Immature natural killer cell (primary cell): ENCODE measurements at regions not wholly inside any gene's neighbourhood (a gene's known extent, or its start where the extent isn't known, plus 50 kb on each side); places are given as distances from the start of the nearest gene placed in this dataset.
"Not testable (repeated sequence)": the region's sequence is repeated elsewhere in the genome, so short reads cannot be mapped to it uniquely, and the experiment has no call there.

Experiments used
- DNase-seq, 3 donors: peaks; one replicate each; pipeline ENCODE4 v3.0.0; 2022; ENCODE audit warnings: mixed read lengths in 1 of 3
- H3K27ac Mint-ChIP-seq, 6 donors: one replicate each; pipeline ENCODE4 v1.8.0; 2020; ENCODE audit warnings: mixed read lengths in 6 of 6, mild to moderate bottlenecking in 5 of 6, inconsistent platforms in 4 of 6, moderate library complexity in 3 of 6
- H3K27me3 Mint-ChIP-seq, 3 donors: one replicate each; pipeline ENCODE4 v1.8.0; 2020 to 2021; ENCODE audit warnings: low read depth in 3 of 3, mild to moderate bottlenecking in 3 of 3, mixed read lengths in 3 of 3, moderate library complexity in 3 of 3, inconsistent platforms in 1 of 3
- H3K36me3 Mint-ChIP-seq, 3 donors: one replicate each; pipeline ENCODE4 v1.8.0; 2020; ENCODE audit warnings: mixed read lengths in 3 of 3, inconsistent platforms in 2 of 3, mild to moderate bottlenecking in 2 of 3
- H3K4me1 Mint-ChIP-seq, 2 donors: one replicate each; pipeline ENCODE4 v1.8.0; 2020; ENCODE audit warnings: inconsistent platforms in 2 of 2, mild to moderate bottlenecking in 2 of 2, mixed read lengths in 2 of 2, moderate library complexity in 1 of 2
- H3K4me3 Mint-ChIP-seq, 5 donors: one replicate each; pipeline ENCODE4 v1.8.0; 2020; ENCODE audit warnings: mild to moderate bottlenecking in 5 of 5, mixed read lengths in 5 of 5, inconsistent platforms in 3 of 5, moderate library complexity in 3 of 5
- H3K9me3 Mint-ChIP-seq, 6 donors: one replicate each; pipeline ENCODE4 v1.8.0; 2020; ENCODE audit warnings: mild to moderate bottlenecking in 6 of 6, mixed read lengths in 6 of 6, inconsistent platforms in 4 of 6, moderate library complexity in 3 of 6

DNA sequence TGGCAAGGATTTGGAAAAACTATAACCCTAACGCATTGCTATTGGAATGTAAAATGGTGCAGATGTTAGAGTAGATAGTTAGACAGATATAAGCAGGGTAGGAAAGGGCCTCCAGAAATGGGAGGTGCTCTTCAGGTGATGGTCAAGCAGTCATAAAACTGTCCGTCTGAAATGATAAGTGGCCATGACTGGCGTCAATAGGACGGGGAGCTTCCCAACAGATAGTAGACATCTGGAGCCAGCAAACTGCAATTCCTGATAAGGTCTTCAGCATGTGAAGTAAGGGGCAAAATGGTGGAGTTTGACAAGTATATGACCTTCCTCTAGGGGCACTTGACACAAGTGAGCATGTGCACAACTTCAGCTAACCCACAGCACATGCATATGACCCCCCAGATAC, 250.4 kb downstream of the MAGEB5 start:
- Mint-ChIP-seq H3K4me1 (no peaks in the 10 kb centered on the region), H3K27me3 (peaks cover 0 to 6% (median 0%) of the 10 kb centered on the region in 3 donors), H3K36me3 (no peaks in the 10 kb centered on the region), H3K9me3 (peaks cover 0 to 15% (median 11%) of the 10 kb centered on the region in 6 donors), H3K4me3 (no peak overlapping the region), H3K27ac (no peak overlapping the region)
- DNase-seq = no peak

- H3K9me3 Mint-ChIP-seq = peaks cover 0 to 4% (median 2%) of the 10 kb centered on the region in 6 donors
- H3K27me3 Mint-ChIP-seq = peaks cover 0 to 2% (median 0%) of the 10 kb centered on the region in 3 donors
- H3K27ac Mint-ChIP-seq = no peak overlapping the region
- no peaks in the 10 kb centered on the region for H3K4me1 Mint-ChIP-seq
- DNase-seq = no peak
- H3K36me3 Mint-ChIP-seq = no peaks in the 10 kb centered on the region
- no peak overlapping the region for H3K4me3 Mint-ChIP-seq
These were observed 229.3 kb downstream of the MAGEB5 start for GRCh38 chrX:26445288-26445687.

DNA sequence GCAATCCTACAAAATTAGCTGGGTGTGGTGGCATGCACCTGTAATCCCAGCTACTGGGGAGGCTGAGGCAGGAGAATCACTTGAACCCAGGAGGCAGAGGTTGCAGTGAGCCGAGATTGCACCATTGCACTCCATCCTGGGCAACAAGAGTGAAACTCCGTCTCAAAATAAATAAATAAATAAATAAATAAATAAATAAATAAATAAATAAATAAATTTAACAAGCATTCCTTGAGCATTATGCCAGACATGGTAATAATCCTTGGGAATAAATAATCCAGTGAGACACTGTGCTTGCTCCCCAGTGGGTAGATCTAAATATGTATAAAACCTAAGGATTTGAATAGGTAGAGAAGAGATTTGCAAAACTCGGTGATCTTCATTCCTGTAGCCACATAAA, 228.4 kb downstream of the MAGEB5 start:
- H3K9me3 Mint-ChIP-seq, H3K4me1 Mint-ChIP-seq, H3K27ac Mint-ChIP-seq, H3K4me3 Mint-ChIP-seq, H3K36me3 Mint-ChIP-seq, DNase-seq, H3K27me3 Mint-ChIP-seq: not testable (repeated sequence)

GRCh38 chrX:26442340-26442739, 226.4 kb downstream of the MAGEB5 start:
- Mint-ChIP-seq H3K27ac (no peak overlapping the region), H3K4me1 (no peaks in the 10 kb centered on the region), H3K9me3 (peaks cover 0 to 1% (median 0%) of the 10 kb centered on the region in 6 donors), H3K36me3 (no peaks in the 10 kb centered on the region), H3K27me3 (no peaks in the 10 kb centered on the region), H3K4me3 (no peak overlapping the region)
- no peak for DNase-seq

- peaks cover 0 to 2% (median 0%) of the 10 kb centered on the region in 3 donors for H3K27me3 Mint-ChIP-seq
- no peaks in the 10 kb centered on the region for H3K36me3 Mint-ChIP-seq
- no peaks in the 10 kb centered on the region for H3K4me1 Mint-ChIP-seq
- H3K4me3 Mint-ChIP-seq = no peak overlapping the region
- no peak for DNase-seq
- H3K27ac Mint-ChIP-seq = no peak overlapping the region
- H3K9me3 Mint-ChIP-seq = peaks cover 5 to 15% (median 8%) of the 10 kb centered on the region in 6 donors
These were observed 198.6 kb downstream of the MAGEB5 start for GRCh38 chrX:26414534-26414933.

DNA sequence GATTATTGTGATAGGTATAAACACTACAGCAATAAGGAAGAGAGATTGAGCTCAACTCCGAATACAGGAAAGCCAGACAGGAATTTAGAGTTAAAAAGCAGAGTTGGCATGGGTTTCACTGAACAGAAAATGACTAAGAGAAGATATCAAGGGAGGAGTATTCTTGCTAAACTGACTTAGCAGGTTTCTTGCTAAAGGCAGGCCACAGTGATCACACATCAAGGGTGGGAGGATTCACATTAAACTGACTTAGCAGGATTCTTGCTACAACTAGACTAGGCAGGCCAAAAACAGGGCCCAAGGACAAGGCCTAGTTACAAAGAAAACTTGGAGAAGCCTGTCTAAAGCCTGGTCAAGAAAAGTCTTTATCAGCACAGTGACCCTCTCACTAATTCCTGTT, 195.1 kb downstream of the MAGEB5 start:
- H3K9me3 Mint-ChIP-seq = peaks cover under 1 to 7% (median 5%) of the 10 kb centered on the region in 6 donors
- no peak overlapping the region for H3K4me3 Mint-ChIP-seq
- H3K27me3 Mint-ChIP-seq = peaks cover 0 to 3% (median 1%) of the 10 kb centered on the region in 3 donors
- no peaks in the 10 kb centered on the region for H3K4me1 Mint-ChIP-seq
- H3K27ac Mint-ChIP-seq = no peak overlapping the region
- H3K36me3 Mint-ChIP-seq = no peaks in the 10 kb centered on the region
- no peak for DNase-seq

- Mint-ChIP-seq H3K9me3 (peaks cover 1 to 11% (median 4%) of the 10 kb centered on the region in 6 donors), H3K36me3 (no peaks in the 10 kb centered on the region), H3K4me3 (no peak overlapping the region), H3K27me3 (peaks cover 0 to 5% (median 1%) of the 10 kb centered on the region in 3 donors), H3K27ac (no peak overlapping the region), H3K4me1 (no peaks in the 10 kb centered on the region)
- no peak for DNase-seq
These were observed 193.7 kb downstream of the MAGEB5 start for GRCh38 chrX:26409636-26410035.

DNA sequence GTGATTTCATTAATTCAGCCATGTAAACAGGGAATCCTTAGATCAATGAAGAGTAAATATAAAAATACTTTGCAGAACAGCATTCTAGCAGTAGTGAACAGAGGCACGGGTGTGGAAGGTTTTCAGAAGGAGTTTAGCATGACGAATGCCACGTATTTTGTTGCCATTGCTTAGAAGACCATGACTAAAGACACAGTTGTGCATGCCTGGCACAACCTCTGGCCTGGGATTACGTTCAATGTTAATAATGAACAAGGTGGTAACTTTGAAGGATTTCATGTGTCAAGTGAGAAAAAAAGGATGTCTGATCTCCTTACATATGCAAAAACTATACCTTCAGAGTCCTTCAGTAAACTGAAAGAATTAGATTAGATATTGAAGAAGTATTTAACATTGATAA, 171.9 kb downstream of the MAGEB5 start:
- no peak overlapping the region for H3K4me3 Mint-ChIP-seq
- H3K27me3 Mint-ChIP-seq = peaks cover 0 to 2% (median 0%) of the 10 kb centered on the region in 3 donors
- no peaks in the 10 kb centered on the region for H3K36me3 Mint-ChIP-seq
- no peaks in the 10 kb centered on the region for H3K4me1 Mint-ChIP-seq
- no peak for DNase-seq
- H3K27ac Mint-ChIP-seq = no peak overlapping the region
- peaks cover 2 to 9% (median 4%) of the 10 kb centered on the region in 6 donors for H3K9me3 Mint-ChIP-seq

DNA sequence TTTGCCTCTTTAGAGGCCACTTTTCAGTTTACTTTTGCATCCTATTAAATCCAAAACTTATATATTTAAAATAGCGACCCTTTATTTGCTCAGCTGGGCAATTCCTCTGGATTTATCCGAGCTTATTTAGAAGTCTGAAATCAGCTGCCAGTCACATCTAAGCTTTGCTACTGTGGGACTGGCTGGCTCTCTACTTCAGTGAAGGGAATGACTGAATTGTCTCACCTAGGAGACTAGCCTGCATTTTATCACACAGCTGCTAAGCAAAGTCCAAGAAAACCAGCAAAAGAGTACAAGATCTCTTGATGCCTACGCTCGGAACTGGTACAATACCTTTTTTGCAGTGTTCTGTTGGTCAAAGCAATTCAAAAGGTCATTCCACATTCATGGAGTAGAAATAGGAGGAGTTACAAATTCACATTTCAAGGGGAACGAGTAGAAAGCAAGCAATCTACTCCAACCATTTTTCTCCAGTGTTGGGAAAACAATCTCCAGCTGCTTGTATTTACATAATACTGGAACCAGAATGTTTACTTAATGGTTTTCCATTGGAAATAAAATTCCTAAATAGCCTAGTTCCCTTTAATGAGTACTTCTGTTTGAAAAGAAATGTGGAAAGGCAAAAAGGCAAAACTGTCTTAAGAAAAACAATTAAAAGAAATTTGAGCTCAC, 160.2 kb downstream of the MAGEB5 start:
- H3K9me3 Mint-ChIP-seq = peaks cover 0 to 8% (median 3%) of the 10 kb centered on the region in 6 donors
- no peaks in the 10 kb centered on the region for H3K4me1 Mint-ChIP-seq
- H3K27me3 Mint-ChIP-seq = no peaks in the 10 kb centered on the region
- H3K27ac Mint-ChIP-seq = no peak overlapping the region
- H3K36me3 Mint-ChIP-seq = no peaks in the 10 kb centered on the region
- no peak overlapping the region for H3K4me3 Mint-ChIP-seq
- no peak for DNase-seq

GRCh38 chrX:26375346-26375745, 159.4 kb downstream of the MAGEB5 start:
- no peak overlapping the region for H3K27ac Mint-ChIP-seq
- no peak overlapping the region for H3K4me3 Mint-ChIP-seq
- no peaks in the 10 kb centered on the region for H3K27me3 Mint-ChIP-seq
- DNase-seq = no peak
- H3K4me1 Mint-ChIP-seq = no peaks in the 10 kb centered on the region
- peaks cover 0 to 10% (median 4%) of the 10 kb centered on the region in 6 donors for H3K9me3 Mint-ChIP-seq
- H3K36me3 Mint-ChIP-seq = no peaks in the 10 kb centered on the region

DNA sequence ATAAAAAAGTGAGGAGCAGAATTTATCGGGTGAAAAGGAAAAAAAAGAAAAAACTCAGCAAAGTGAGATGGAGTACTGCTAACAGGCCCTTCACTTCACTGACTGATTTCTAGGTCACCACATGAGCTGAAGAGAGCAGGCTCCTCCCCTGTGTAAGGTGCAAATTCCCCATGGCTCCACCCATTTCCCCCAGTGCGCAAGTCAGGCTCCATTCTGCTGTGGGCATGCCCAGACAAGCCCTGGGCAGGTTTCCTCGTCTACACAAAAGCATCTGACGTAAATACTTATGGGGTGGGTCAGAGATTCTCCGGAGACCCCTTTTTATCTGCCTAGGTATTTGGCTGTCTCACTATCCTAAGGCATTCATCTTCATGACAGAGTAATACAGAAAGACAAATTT, 157.9 kb downstream of the MAGEB5 start:
- no peaks in the 10 kb centered on the region for H3K36me3 Mint-ChIP-seq
- H3K4me1 Mint-ChIP-seq = no peaks in the 10 kb centered on the region
- H3K27me3 Mint-ChIP-seq = no peaks in the 10 kb centered on the region
- H3K4me3 Mint-ChIP-seq = no peak overlapping the region
- peaks cover 0 to 16% (median 7%) of the 10 kb centered on the region in 6 donors for H3K9me3 Mint-ChIP-seq
- no peak for DNase-seq
- no peak overlapping the region for H3K27ac Mint-ChIP-seq

DNA sequence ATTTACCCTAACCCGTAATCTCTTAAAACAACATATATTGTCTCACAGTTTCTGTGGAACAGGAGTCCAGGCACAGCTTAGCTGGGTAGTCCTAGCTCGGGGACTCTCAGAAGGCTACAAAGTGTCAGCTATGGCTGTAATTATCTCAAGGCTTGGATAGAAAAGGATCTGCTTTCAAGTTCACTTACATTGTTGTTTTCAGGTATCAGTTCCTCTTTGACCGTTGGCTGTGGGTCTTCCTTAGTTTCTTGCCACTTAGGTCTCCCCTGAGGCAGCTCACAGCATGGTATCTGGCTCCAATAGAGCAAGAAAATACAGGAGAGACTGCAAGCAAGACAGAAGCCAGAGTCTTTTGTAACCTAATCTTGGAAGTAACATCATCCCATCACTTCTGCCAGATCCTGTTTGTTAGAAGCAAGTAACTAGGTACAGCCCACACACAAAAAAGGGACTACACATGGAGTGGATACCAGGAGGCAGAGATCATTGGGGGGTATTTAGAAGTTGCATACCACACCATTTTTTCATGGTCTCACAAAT, 137.0 kb downstream of the MAGEB5 start:
- Mint-ChIP-seq H3K9me3 (peaks cover 2 to 26% (median 9%) of the 10 kb centered on the region in 6 donors), H3K4me1 (no peaks in the 10 kb centered on the region), H3K36me3 (no peaks in the 10 kb centered on the region), H3K27me3 (no peaks in the 10 kb centered on the region), H3K27ac (no peak overlapping the region), H3K4me3 (no peak overlapping the region)
- DNase-seq = no peak

DNA sequence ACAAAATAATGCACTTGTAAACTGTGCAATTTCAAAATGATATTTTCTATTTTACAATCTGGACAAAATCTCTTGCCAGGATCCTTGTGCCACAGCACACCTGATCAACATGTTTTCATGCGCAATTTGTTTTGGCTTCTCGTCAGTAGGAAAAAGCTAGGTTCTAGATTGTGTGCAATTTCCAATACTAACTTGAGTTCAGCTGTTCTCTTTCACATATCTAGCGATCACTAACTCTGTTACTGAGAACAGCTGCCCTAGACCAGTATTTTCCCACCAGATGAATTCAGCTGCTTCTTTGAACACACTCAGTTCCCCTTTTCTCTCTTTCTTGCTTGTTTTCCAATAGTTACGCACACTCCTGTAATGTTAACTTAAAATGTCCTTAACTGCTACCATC, 131.2 kb downstream of the MAGEB5 start:
- Mint-ChIP-seq H3K27ac (no peak overlapping the region), H3K4me1 (no peaks in the 10 kb centered on the region), H3K4me3 (no peak overlapping the region), H3K27me3 (no peaks in the 10 kb centered on the region), H3K9me3 (peaks cover 0 to 10% (median 8%) of the 10 kb centered on the region in 6 donors), H3K36me3 (no peaks in the 10 kb centered on the region)
- no peak for DNase-seq

- H3K4me1 Mint-ChIP-seq = no peaks in the 10 kb centered on the region
- peaks cover 5 to 17% (median 11%) of the 10 kb centered on the region in 6 donors for H3K9me3 Mint-ChIP-seq
- H3K4me3 Mint-ChIP-seq = no peak overlapping the region
- peaks cover 0 to 8% (median 4%) of the 10 kb centered on the region in 3 donors for H3K27me3 Mint-ChIP-seq
- H3K27ac Mint-ChIP-seq = no peak overlapping the region
- H3K36me3 Mint-ChIP-seq = no peaks in the 10 kb centered on the region
- DNase-seq = no peak
These were observed 118.3 kb downstream of the MAGEB5 start for GRCh38 chrX:26334232-26334631.
